ENCODE measurements at regions not wholly inside any gene's neighbourhood (a gene's known extent, or its start where the extent isn't known, plus 50 kb on each side); places are given as distances from the start of the nearest gene placed in this dataset.

- no peak for DNase-seq (ENCODE audit: unreplicated experiment)
- H3K4me1 Mint-ChIP-seq (ENCODE audit: insufficient read depth, unreplicated experiment) = no peaks in the 10 kb centered on the region
- peaks cover 15% of the 10 kb centered on the region for H3K27me3 Mint-ChIP-seq (ENCODE audit: insufficient read depth, unreplicated experiment)
- H3K4me3 Mint-ChIP-seq (ENCODE audit: unreplicated experiment) = no peak overlapping the region
- H3K27ac Mint-ChIP-seq (ENCODE audit: low read depth, unreplicated experiment) = no peak overlapping the region
- no peak for TF ChIP-seq CTCF (IDR thresholded peaks at IDR 0.05; ENCODE audit: unreplicated experiment)
- ChIA-PET POLR2A (interaction anchor here (0.6 kb wide), 1 partner anchor 541 kb away, joined by 9 read pairs; no protein-coding TSS in a partner anchor), CTCF (interaction anchor here (0.6 to 1.3 kb wide), 3 partner anchors 10 to 1008 kb away, joined by 3 to 5 read pairs (median 4); no protein-coding TSS in a partner anchor)
- H3K9me3 Mint-ChIP-seq (ENCODE audit: unreplicated experiment) = peaks cover 7% of the 10 kb centered on the region
- H3K36me3 Mint-ChIP-seq (ENCODE audit: insufficient read depth, unreplicated experiment) = peaks cover 4% of the 10 kb centered on the region
- BruUV-seq (replicated peaks) = no TSS peak
- intact Hi-C loops (cut with micrococcal nuclease) = no loop called here
Measured at GRCh38 chr16:80142940-80143339, 397.9 kb upstream of the DYNLRB2 start.

GRCh38 chr16:80142281-80142680 lies 398.5 kb upstream of the DYNLRB2 start:
- H3K4me1 Mint-ChIP-seq (ENCODE audit: insufficient read depth, unreplicated experiment) = no peaks in the 10 kb centered on the region
- POLR2A ChIA-PET = interaction anchor here (0.6 kb wide), 1 partner anchor 540 kb away, joined by 9 read pairs; no protein-coding TSS in a partner anchor
- H3K36me3 Mint-ChIP-seq (ENCODE audit: insufficient read depth, unreplicated experiment) = peaks cover 3% of the 10 kb centered on the region
- CTCF ChIA-PET = interaction anchor here (1.3 kb wide), 1 partner anchor 11 kb away, joined by 3 read pairs; no protein-coding TSS in a partner anchor
- peaks cover 7% of the 10 kb centered on the region for H3K9me3 Mint-ChIP-seq (ENCODE audit: unreplicated experiment)
- no peak for DNase-seq (ENCODE audit: unreplicated experiment)
- BruUV-seq (replicated peaks) = no TSS peak
- H3K27ac Mint-ChIP-seq (ENCODE audit: low read depth, unreplicated experiment) = no peak overlapping the region
- intact Hi-C loops (cut with micrococcal nuclease) = no loop called here
- H3K27me3 Mint-ChIP-seq (ENCODE audit: insufficient read depth, unreplicated experiment) = peaks cover 15% of the 10 kb centered on the region
- TF ChIP-seq CTCF (IDR thresholded peaks at IDR 0.05; ENCODE audit: unreplicated experiment) = no peak
- H3K4me3 Mint-ChIP-seq (ENCODE audit: unreplicated experiment) = no peak overlapping the region

DNA sequence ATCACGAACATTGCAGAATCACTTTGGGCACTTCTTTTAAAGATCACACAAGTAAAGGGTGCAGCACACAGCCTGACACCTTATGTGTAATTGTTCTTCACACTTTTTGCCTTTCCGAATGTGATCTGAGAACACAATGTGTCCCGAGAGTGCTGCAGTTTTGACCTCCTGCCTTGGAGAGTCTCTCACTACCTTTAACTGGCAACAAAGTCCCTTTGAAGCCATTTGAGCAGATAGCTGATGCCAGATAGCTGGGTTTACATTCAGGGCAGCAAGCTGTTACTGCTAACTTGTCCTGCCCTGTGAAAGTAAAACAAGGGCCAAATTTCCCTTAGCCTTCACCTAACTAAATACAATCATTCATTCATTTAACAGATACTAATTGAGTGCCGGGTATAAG lies 411.0 kb upstream of the DYNLRB2 start:
- no peak for DNase-seq (ENCODE audit: unreplicated experiment)
- Mint-ChIP-seq H3K4me1 (ENCODE audit: insufficient read depth, unreplicated experiment) (no peaks in the 10 kb centered on the region), H3K27ac (ENCODE audit: low read depth, unreplicated experiment) (no peak overlapping the region), H3K27me3 (ENCODE audit: insufficient read depth, unreplicated experiment) (peaks cover 11% of the 10 kb centered on the region), H3K4me3 (ENCODE audit: unreplicated experiment) (no peak overlapping the region), H3K36me3 (ENCODE audit: insufficient read depth, unreplicated experiment) (no peaks in the 10 kb centered on the region), H3K9me3 (ENCODE audit: unreplicated experiment) (no peaks in the 10 kb centered on the region)
- intact Hi-C loops (cut with micrococcal nuclease) = no loop called here
- no peak for TF ChIP-seq CTCF (IDR thresholded peaks at IDR 0.05; ENCODE audit: unreplicated experiment)
- POLR2A ChIA-PET = no interaction called here
- CTCF ChIA-PET = no interaction called here
- BruUV-seq (replicated peaks) = no TSS peak

DNA sequence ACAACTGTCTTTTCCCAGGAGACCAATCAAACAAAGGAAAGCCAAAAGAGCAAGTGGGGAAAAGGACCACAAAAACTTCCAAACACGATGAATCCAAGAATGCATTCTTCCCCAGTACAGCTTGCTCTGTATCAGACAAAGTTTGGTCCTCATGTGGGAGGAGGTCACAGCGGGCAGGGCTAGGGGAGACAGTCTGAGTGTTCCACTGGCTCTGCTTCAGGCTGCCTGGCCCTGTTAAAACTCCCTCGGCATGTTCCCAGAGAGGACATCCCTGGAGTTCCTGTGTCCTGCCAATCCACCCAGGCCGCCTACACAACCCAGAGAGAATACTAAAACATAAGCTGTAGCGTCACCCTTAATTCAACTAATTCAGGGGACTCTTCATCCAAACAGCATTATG lies 415.1 kb upstream of the DYNLRB2 start:
- Mint-ChIP-seq H3K4me1 (ENCODE audit: insufficient read depth, unreplicated experiment) (no peaks in the 10 kb centered on the region), H3K27ac (ENCODE audit: low read depth, unreplicated experiment) (no peak overlapping the region), H3K36me3 (ENCODE audit: insufficient read depth, unreplicated experiment) (no peaks in the 10 kb centered on the region), H3K4me3 (ENCODE audit: unreplicated experiment) (no peak overlapping the region), H3K9me3 (ENCODE audit: unreplicated experiment) (no peaks in the 10 kb centered on the region), H3K27me3 (ENCODE audit: insufficient read depth, unreplicated experiment) (peaks cover 2% of the 10 kb centered on the region)
- ChIA-PET POLR2A (no interaction called here), CTCF (no interaction called here)
- no peak for DNase-seq (ENCODE audit: unreplicated experiment)
- no peak for TF ChIP-seq CTCF (IDR thresholded peaks at IDR 0.05; ENCODE audit: unreplicated experiment)
- intact Hi-C loops (cut with micrococcal nuclease) = no loop called here
- BruUV-seq (replicated peaks) = no TSS peak

All from MCF 10A (cell line).